Femur (tissue), 1 donor: ENCODE measurements at regions not wholly inside any gene's neighbourhood (a gene's known extent, or its start where the extent isn't known, plus 50 kb on each side); places are given as distances from the start of the nearest gene placed in this dataset.
"Not testable (repeated sequence)": the region's sequence is repeated elsewhere in the genome, so short reads cannot be mapped to it uniquely, and the experiment has no call there.

Experiments used
- DNase-seq: peaks from one replicate; pipeline ENCODE4 v3.0.0-alpha.2; 2017

DNA sequence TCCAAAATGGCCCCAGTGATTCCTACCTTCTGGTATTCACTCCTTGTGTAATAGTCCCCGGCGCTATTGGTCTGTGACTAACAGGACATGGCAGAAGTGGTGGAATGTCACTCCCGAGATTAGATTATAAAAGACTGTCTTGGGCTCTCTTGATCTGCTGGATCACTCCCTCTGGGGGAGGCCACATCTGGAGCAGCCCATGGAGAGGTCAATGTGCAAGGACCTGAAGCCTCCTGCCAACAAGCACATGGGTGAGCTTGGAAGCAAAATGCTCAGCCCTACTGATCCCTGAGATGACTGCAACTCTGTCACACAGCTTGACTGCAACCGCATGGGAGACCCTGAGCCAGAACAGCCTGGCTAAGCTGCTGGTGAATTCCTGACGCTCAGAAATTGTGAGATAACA lies 94.3 kb upstream of the GLI2 start:
- no peak for DNase-seq

DNA sequence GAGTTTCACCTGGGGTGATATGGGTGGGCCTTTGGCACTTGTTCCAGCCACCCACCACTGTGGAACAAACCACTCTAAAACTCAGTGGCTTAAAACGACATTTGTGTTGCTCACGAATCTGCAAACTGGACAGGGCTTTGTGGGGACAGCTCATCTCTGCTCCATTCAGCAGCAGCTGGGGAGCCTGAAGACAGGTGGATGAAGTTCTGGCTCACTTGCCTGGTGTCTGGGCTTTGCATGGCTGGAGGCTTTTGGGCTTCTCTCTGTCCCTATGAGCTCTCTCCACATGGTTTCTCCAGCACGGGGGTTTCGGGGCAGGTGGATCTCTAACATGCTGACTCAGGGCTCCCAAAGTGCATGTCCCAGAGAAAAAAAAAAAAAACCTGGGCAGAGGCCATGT lies 93.0 kb upstream of the GLI2 start:
- no peak for DNase-seq

DNA sequence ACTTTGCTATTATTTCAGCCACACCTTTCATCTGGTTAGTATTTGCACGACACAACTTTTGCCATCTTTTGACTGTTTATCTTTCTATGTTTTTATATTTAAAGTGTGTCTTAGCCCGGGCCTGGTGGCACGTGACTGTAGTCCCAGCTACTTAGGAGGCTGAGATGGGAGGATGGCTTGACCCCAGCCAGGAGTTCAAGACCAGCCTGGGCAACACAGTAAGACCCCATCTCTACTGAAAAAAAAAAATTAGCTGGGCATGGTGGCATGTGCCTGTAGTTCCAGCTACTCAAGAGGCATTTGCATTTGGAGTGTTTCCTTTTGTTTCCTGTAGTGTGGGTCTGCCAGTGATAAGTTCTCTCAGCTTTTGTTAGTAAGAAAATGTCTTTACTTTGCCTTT lies 88.7 kb upstream of the GLI2 start:
- DNase-seq = no peak

DNA sequence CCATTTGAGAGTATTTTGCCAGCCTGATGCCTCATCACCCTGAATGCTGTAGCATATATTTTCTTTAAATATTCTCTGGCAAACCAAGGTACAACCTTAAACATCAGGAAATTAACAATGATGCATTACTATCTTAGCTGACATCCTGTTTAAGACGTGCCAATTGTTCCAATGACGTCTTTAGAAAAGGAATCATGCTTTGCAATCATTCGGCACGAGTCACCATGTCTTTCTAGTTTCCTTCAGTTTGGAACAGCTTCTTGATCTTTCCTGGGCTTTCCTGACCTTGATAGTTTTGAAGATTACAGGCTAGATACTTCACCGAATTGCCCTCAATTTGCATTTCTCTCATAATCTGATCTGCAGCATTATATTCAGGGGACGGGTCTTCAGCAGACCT lies 88.2 kb upstream of the GLI2 start:
- no peak for DNase-seq

DNA sequence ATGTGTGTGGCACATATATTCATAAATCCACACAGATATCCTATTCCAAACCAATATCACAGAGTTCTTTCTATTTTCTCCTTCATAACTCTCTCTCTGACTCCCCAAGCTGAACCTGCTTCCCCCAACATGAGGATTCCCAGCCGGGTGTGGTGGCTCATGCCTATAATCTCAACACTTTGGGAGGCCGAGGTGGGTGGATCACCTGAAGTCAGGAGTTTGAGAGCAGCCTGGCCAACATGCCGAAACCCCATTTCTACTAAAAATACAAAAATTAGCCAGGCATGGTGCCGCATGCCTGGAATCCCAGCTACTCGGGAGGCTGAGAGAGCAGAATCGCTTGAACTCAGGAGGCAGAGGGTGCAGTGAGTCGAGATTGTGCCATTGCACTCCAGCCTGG lies 86.3 kb upstream of the GLI2 start:
- not testable (repeated sequence) for DNase-seq

DNA sequence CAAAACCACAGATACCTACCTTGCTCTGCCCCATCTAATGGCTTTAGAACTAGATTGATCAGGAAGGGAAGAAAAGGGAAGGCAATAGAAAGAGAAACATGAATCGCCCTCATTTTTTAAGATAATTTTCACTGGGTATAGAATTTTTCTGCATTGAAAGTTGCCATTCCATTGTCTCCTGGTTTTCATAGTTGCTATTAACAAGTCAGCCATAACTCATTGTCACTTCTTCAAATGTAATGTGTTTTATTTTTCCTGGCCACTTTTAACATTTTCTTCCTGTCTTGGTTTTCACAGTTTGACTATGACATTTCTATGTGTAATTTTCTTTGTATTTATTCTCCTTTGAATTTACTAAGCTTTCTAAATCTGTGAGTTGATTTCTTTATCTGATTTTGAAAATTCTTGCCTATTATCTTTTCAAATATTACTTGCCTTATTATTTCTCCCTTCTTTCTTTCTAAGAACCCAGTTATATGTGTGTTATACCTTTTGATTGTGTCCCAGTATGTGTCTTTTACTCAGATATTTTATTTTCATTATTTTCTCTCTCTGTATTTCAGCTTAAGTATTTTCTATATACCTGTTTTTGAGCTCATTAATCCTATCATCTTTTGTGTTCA lies 85.5 kb upstream of the GLI2 start:
- no peak for DNase-seq

DNA sequence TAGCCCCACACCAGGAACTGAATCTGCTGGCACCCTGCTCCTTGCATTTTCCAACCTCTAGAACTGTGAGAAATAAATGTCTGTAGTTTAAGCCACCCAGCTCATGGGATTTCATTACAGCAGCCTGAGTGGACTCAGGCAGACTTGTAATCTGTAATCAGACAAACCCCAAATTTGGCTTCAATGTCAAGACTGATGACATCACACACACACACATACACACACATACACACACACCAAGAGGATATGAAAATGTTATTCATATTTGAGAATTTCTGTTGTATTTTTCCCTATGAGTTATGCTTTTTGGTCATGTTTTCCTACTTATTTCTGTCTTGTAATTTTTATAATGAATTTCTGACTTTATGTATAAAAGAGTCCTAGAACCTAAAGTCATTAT lies 83.8 kb upstream of the GLI2 start:
- no peak for DNase-seq

DNA sequence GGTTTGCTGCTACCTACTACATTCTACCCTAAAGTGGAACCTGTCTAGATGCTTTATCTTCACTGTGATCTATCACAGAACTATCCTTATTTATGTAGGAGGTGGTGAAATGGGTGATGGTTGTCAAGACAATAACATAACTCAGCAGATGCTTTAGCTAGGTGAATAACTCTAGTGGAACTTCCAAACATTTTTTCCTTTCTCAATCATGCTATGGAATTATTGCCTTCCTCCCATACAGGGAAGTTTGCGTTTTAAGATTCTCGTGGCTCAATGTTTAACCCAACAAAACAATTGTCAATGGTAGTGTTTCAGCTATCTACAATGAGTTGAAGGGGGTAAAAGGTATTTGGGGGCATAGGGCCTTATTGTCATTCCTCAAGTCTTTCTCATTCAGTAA lies 82.6 kb upstream of the GLI2 start:
- DNase-seq = no peak

DNA sequence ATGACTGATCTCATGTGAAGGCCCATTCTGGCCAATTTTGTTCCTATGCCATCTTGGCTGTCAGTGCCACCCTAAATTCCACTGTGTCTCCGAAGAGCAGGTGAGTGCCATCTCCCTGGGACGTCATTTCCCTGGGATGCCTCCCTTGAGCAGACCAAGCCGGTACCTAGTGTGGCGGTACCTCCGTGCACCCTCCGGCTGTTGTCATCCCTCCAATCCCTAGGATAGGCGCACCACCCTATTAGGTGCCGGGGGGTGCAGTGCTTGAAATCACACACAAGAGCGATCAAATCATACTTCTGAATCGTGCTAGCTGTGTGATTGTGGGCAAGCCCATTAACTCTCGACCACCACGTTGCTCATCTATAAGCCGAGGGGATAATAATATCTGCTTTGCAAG lies 81.8 kb upstream of the GLI2 start:
- no peak for DNase-seq

DNA sequence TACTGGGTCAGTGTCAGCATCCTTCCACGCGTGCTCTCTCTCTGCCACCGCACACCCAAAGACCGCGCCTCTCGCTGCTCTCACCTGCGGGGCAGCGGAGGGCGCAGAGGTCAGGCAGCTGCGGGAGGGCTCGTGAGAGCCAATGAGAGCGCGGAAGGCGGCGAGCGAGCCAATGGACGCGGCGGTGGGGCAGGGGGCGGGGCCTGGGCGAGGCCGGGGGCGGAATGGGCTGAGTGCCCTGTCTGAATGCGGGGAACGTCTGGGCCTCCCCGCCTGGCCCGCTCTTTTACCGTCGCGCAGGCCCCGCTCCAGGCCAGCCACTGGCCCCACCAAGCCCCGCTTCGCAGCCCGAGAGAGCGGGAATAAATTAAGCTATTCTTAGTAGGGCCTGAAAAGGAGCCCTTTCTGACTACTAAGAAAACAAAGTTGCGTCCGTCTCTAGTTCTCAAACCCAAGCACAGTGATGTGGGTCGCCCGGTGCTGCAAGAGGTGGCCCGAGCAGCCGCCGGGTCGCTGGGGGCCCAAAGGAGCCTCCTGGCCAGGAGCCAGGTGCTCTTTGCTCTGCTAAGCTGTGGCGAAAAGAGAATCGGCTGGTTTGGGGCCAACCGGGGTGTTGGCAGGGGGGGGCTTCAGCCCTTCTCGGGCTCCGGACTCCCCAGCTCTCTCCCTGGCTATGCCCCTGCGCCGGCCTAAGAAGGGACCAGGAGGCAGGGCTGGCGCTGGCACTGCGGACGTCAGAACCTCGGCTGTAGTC lies 81.1 kb upstream of the GLI2 start:
- DNase-seq = no peak

DNA sequence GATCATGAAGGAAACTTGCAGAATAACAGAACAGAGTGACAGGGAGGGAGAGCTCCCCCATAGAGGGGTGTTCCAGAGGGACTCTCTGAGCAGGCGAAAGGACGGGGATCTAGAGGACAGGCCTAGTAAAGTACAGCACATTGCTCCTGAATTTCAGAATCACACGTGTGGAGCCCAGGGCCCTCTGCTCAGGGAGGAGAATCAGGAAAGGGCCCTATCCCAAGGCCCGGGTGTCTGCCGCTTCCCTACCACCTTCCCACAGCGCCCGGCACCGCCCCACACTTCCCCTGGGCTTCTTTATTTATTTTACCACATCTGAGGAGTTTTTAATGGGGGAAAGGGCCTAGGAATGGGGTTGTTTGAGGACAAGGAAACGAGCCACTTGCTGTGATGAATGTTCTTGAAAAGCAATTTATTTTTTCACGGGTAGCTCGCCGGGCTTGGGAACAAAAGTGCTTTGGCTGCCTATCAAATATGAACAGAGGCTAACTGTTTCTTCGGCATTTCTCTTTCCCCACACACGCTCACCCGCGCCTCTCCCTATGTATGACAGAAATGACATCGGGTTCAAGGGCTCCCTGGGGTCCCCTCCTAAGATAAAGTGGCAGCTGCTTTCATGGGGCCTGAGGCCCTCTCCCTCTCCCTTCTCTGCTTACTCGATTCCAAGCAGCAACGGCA lies 79.3 kb upstream of the GLI2 start:
- DNase-seq = no peak

DNA sequence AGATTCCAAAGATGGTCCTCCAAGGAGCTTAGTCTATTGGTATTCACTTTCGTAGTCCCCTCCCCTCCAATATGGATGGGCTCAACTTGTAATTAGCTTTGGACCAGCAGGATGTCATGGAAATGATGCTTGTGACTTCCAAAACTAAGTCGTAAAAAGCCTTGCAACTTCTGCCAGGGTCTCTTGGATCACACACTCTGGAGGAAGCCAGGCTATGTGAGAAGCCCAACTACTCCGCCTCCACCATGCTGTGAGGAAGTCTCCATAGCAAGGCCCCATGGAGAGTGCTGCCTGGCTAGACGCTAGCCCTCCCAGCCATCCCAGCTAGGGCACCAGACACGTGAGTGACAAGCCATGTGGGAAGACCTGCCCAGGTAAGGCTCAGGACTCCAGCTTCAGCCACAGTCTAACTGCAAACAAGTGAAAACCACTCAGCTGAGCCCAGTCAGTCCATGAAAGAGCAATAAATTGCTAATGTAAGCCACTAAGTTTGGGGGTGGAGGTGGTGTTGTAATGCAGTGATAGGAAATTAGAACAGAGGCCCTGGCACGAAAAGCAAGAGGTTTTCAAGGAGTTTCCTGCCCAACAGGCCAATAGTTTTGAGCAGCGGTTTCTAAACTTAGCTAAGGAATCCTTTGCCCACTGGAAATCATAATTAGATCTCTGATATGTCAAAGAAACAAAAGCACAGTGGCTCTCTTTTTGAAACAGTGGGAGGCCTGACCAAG lies 77.5 kb upstream of the GLI2 start:
- DNase-seq = no peak

DNA sequence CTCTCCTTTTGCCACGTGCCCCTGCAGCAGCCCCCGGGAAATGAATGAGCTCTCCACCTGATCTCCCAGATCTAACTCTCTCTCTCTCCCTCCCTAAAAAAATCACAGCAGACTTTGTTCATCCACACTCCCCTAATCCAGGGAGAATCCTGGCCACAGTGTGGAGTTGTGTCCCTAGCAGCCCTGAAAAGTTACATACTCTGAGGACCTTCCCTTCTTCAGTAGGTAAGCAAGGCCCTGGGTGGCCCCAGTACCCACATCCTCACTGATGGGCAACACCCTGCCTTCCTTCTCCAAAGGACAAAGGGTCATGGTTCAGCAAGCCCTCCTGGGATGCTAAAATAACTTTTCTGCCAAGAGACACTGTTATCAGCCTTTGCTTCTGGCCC lies 76.9 kb upstream of the GLI2 start:
- no peak for DNase-seq

DNA sequence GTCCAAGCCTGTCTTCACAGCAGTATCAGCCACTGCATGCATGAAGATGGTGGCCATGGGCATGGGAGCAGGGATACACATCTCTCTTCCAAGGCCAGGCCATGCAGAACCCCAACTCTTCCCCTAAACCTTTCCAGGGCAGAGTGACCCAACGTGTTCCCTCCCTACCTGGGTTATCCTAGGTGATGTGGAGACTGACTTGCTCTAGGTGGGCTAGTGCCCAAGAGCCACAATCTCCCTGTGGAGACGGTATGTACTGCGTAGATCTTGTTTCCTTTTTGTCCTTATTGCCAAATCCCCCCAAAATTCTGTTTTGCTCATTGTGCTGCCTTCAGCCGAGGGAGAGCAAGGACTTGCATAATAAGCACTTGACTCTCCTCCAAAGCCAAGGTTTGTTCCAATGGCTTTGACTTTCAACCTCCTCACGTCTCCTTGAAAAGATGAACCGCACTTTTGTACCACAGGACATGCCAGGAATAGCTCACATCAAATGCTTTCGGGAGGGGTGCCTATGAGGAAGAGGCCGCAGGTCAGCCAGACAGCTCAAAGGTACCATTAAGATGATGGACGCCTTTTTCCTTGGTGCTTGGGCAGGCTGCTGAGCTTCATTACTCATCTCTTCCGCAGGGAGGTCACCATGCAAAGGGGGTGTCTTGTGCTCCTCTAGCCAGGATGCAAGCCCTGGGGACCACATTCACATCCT lies 76.2 kb upstream of the GLI2 start:
- no peak for DNase-seq

DNA sequence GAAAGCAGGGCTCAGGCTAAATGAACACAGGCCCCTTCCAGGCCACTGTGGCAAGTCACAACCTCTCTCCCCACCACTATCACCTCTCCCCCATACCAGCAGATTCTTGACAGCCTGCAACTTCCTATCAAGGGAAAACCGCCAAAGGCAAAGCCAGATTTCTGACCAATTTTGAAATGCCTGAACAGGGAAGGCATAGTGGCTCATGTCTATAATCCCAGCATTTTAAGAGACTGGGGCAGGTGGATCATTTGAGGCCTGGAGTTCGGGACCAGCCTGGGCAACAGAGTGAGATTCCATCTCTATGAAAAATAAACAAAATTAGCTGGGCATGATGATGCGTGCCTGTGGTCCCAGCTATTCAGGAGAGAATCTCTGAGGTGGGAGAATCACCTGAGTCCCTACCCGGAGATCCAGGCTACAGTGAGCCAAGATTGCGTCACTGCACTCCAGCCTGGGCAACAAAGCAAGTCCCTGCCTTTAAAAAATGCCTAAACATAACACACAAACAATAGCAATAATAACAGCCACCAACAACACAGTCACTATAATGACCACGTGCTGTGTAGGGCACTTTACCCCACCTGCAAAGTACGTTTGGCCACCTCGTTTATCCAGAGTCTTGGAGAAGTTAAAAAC lies 75.5 kb upstream of the GLI2 start:
- no peak for DNase-seq

DNA sequence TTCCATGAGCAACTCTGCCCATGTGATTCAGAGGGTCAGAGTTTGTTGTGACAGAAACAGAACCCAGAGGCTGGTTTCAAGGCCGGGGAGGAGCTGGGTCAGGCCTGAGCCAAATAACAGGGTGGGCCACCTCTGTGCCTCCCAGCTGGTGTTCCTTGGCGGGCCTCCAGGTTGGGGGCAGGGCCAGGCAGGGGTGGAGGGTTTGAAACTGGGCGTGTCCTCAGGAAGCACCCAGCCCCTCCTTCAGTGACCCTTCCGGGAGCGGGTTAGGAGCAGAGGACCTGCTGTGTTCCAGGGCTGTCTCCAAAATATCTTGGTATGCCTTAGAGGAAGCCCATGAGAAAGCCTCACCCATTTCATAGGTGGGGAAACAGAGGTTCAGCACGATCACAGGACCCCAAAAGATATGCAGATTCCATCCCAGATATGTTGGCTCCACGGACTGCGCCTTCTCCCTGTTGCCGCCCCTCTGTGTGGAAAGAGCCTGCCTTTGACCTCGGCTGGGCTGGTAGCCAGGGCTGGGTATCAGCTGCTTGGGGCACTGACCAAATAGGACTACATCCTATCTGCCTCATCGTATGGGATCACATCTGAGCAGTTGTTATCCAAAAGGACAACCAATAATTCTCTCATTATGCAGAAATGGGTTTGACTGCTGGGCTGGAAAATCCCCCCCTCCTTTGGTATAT lies 74.8 kb upstream of the GLI2 start:
- no peak for DNase-seq

DNA sequence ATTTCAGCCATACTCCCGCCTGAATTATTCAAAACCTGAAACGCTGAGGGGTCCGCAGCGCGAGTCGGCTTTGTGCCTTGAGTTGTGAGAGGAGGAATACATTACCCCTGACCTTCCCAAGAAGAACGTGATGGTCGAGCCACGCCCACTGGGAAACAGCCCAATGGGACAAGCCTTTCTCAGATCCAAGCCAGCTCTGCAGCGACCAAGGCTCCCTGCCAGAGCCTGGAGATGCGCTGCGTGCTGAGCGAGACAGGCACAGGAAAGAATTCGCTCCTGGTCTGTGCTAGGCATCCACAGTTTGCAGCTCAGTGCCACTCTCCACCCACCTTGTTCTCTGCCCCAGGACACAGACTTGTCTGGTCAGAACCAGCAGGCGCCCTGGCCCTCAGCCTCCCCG lies 74.1 kb upstream of the GLI2 start:
- DNase-seq = peak; percentile 69

DNA sequence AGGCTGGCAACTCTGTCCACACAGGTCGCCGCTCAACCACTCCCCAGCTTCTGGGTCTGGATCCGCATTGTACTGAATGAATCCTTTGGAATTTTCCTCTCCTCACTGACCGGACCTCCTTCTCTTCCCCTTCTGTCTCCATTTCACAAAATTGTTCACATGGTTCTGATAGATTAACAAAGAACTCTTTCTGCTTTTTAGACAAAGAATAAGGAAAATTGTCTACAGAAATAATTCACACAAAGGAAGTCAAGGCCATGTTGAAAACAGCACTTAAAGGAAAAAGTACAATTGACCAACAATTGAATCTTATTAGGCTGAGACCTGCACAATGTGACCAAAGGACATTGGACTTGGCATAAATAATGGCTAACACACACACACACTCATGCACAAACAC lies 73.6 kb upstream of the GLI2 start:
- no peak for DNase-seq

DNA sequence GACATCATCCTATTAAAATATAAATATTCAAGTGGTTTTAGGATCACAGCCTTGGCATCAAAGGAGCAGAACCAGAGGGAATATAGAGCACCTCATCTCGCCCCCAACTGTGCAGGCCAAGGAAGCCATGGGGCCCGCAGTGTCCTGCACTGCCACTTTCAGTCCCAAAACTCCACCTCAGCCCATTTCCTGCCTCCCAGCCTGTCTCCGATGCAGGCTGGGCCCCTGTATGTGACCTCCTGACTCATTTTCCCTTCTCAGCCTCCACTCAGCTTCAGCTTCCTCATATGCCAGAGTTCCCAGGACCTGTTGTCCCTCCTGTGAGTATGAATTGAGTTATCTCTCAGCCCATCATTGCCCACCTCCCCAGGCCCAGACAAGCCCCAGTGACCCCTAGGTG lies 72.9 kb upstream of the GLI2 start:
- no peak for DNase-seq

DNA sequence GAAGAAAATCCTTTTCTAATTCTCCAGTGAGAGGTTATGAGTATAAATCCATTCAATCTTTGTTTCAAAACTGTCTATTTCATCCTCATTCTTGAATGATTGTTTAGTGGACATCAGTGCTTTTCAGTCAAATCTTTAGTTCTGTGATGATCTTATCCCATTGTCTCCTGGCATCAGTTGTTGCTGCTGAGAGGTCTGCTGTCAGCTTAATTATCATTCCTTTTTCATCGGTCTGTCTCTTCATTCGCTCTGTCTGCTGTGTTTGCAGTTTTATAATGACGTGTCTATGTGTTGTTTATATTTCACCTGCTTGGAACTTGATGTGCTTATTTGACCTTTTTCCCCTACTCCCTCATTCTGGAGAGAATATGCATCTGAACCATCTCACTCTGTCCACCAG lies 69.2 kb upstream of the GLI2 start:
- DNase-seq = no peak

DNA sequence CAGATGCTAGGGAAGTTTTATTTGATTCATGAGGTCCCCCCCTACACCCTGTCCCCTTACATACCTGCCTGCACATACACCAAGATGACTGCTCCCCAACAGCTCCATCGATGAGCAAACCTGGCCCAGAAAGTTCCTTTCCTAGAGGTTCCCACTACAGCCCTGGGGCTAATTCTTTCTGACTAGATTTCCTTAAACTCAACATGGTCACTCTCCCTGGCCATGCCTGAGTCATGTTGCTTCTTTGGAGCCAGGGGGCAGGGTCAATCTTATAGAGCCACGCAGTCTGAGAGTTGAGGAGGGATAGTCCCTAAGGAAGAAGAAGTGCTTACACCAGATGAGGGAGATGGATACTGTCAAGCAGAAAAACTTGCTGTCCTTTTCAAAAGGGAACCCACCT lies 67.7 kb upstream of the GLI2 start:
- DNase-seq = no peak
